Skeletal muscle cell (primary cell): ENCODE measurements at regions not wholly inside any gene's neighbourhood (a gene's known extent, or its start where the extent isn't known, plus 50 kb on each side); places are given as distances from the start of the nearest gene placed in this dataset.
"Not testable (repeated sequence)": the region's sequence is repeated elsewhere in the genome, so short reads cannot be mapped to it uniquely, and the experiment has no call there.

ENCODE experiments used
- DNase-seq: peaks from one replicate; pipeline ENCODE4 v3.0.0-alpha.2; 2010; ENCODE audit warnings: low read depth
- H3K4me3 ChIP-seq: 2 replicates; pipeline ENCODE4 v1.5.1; 2011; ENCODE audit warnings: low read depth, mild to moderate bottlenecking, control low read depth, low read length, moderate library complexity

DNA sequence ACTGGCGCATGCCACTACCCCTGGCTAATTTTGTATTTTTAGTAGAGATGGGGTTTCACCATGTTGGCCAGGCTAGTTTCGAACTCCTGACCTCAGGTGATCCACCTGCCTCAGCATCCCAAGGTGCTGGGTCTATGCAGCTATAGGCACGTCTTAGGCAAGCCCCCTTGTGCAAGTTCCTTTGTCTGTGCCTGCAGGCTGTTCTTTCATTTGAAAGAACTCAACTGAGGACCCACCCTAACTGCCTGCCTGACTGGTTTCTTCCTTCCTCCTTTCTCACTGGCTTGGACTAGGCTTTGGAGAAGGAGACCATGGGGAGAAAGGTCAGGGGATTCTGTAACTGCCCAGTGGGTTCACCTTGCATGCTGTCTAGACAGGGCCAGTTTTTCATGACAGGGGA is 361.0 kb downstream of the TYW1 start:
- H3K4me3 ChIP-seq, DNase-seq: not testable (repeated sequence)

DNA sequence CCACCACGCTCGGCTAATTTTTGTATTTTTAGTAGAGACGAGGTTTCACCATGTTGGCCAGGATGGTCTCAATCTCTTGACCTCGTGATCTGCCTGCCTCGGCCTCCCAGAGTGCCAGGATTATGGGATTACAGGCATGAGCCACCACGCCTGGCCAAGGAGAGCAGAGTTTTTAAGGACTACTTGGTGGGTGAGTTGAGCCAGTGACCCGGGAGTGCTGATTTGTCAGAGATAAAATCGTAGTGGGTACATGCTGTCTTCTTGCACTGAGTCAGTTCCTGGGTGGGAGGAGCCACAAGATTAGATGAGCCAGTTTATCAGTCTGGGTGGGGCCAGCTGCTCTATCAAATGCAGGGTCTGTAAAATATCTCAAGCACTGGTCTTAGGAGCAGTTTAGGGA is 361.7 kb downstream of the TYW1 start:
- not testable (repeated sequence) for H3K4me3 ChIP-seq, DNase-seq

DNA sequence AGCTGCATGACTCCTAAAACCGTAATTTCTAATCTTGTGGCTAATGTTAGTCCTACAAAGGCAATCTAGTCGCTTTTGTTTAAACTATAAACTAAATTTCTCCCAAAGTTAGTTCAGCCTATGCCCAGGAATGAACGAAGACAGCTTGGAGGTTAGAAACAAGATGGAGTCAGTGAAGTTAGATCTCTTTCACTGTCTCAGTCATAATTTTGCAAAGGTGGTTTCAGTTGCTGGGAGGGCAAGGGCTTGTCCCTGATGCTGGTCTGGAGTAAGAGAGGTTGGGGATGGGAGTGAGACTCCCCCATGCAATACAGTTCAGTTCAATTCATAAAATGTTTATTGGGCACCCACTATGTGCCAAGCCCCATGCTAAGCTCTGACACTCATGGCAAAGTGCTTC is 362.1 kb downstream of the TYW1 start:
- DNase-seq, H3K4me3 ChIP-seq: not testable (repeated sequence)

DNA sequence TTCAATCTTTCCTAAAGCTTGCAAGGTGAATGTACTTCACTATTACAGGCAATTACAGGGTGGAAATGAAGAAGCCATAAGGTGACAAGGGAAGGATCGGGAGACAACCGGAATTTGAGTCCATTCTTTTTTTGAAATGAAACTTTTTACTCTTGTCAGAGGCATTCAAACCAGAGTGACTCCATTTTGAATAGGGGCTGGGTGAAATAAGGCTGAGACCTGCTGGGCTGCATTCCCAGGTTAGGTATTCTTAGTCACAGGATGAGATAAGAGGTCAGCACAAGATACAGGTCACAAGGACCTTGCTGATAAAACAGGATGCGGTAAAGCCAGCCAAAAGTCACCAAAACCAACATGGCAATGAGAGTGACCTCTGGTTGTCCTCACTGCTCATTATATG is 363.3 kb downstream of the TYW1 start:
- no peak for DNase-seq
- no peak overlapping the region for H3K4me3 ChIP-seq

DNA sequence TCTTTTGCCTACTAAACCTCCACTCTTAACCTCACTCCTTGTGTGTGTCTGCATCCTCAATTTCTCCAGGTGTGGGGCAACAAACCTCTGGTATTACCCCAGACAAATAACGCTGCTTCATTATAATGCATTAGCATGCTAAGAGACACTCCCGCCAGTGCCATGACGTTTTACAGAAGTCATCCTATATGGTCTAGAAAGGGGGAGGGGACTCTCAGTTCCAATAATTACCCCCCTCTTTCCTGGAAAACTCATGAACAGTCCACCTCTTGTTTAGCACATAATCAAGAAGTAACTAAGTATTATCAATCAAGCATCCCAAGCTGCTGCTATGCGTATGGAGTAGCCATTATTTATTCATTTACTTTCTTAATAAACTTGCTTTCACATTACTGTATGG is 364.5 kb downstream of the TYW1 start:
- H3K4me3 ChIP-seq: no peak overlapping the region
- DNase-seq: no peak

DNA sequence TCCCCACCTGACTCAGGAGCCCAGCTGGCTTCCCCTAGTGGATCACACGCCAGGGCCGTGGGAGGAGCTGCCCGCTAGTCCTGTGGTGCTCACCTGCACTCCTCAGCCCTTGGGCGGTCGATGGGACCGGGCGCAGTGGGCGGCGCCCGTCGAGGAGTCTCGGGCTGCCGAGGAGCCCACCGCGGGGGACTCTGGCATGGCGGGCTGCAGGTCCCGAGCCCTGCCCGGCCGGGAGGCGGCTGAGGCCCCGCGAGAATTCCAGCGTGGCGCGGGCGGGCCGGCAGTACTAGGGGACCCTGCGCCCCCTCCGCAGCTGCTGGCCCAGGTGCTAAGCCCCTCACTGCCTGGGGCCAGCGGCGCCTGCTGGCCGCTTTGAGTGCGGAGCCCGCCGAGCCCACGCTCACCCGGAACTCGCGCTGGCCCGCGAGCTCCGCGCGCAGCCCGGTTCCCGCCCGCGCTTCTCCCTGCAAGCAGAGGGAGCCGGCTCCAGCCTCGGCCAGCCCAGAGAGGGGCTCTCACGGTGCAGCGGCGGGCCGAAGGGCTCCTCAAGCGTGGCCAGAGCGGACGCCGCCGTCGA is 367.9 kb downstream of the TYW1 start:
- no peak overlapping the region for H3K4me3 ChIP-seq
- no peak for DNase-seq

DNA sequence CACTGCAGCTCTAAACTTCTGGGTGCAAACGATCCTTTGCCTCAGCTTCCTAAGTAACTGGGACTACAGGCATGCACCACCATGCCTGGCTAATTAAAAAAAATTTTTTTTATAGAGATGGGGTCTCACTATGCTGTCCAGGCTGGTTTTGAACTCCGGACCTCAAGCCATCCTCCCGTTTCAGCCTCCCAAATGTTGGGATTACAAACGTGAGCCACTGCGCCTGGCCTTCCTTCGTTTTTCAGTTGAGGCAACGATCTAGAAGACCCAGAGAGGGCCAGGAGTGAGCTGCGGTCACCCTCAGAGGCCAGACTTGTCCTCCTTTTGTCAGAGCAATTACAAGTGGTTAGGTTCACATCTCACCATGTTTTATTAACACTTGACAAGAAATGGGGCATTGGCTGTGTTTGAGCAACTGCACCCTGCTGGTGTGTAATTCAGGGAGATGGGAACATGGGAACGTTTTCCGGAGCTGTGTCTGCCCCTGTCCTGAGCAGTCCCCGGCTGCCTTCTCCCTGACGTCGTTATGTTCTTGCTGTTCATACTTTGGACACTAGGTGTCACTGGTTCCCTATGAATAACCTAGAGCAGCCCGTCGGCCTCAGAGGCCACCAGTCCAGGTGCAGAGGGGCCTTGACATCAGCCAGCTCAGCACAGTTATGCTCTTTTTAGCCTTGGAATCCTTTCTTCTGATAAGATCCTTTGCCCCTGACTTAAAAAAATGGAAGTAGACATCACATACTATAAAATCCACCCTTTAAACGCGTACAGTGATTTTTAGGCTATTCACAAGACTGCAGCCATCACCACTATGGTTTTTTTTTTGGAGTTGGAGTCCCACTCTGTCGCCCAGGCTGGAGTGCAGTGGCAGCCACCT is 375.0 kb downstream of the TYW1 start:
- H3K4me3 ChIP-seq: no peak overlapping the region
- DNase-seq: peak; percentile 6

DNA sequence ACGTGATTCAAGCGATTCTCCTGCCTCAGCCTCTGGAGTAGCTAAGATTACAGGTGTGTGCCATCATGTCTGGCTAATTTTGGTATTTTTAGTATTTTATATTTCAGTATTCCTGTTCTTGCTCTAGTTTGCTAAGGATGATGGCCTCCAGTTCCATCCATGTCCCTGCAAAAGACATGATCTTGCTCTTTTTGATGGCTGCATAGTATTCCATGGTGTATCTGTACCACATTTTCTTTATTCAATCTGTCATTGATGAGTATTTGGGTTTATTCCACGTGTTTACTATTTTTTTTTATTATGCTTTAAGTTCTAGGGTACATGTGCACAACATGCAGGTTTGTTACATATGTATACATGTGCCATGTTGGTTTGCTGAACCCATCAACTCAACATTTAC is 376.8 kb downstream of the TYW1 start:
- DNase-seq: not testable (repeated sequence)

DNA sequence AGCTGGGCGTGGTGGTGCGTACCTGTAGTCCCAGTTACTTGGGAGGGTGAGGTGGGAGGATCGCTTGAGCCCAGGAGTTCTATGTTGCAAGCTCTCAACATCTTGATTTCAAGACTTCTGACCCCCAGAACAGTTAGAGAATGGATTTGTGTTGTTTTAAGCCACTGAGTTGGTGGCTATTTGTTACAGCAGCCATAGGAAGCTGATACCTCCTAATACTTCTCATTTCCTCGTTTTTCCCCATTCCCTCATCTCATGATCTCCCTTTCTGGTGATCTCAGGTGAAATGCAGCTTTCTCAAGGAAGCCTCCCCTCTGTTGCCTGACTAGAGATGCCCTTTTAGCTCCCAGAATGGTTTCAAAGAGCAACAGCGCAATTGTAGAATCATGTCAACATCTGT is 378.8 kb downstream of the TYW1 start:
- H3K4me3 ChIP-seq: no peak overlapping the region
- DNase-seq: no peak

More for the DNA sequence above, 376.8 kb downstream of the TYW1 start:
- H3K4me3 ChIP-seq: not testable (repeated sequence)

DNA sequence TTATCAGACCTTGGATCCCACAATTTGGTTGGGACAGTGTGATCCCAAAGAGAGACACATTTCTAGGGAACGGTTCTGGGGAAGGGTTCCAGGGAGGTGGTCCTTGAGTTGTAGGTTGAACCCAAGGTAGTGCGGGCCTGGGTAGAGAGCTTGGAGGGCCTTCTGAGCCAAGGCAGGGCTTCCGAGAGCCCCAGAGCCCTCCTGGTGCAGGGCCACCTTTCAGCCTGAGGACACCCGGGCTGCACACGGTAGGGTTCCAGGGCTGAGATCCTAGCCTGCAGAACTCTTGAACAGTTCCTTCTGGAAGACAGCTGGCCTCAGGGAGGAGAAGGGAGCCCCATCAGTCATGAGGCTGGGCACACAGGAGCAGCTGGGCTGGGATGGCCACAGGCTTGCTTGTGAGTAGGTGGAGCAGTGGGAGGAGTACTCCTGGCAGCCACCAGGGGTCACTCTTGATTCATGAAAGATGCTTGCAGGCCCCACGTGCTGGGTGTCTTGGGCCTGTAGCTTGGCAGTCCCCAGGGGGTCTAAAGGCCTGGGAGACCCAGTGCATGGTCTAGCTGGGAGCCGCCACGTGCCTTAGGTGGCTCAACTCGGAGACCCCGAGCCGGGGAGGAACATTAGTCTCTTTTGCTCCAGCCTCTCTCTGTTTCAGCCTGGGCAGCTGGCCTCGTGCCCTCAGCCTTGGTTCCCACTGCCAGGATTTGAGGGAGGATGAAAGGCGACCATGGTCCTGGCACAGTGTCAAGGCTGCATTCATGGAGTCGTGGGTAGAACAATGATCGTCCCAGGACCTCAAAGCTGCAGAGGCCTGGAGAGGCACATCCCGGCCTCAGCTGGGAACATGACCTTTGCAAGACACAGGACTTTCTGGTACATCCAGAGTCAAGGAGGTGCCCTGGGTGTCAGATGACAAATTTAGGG is 381.6 kb downstream of the TYW1 start:
- peak; percentile 10 for DNase-seq
- no peak overlapping the region for H3K4me3 ChIP-seq

DNA sequence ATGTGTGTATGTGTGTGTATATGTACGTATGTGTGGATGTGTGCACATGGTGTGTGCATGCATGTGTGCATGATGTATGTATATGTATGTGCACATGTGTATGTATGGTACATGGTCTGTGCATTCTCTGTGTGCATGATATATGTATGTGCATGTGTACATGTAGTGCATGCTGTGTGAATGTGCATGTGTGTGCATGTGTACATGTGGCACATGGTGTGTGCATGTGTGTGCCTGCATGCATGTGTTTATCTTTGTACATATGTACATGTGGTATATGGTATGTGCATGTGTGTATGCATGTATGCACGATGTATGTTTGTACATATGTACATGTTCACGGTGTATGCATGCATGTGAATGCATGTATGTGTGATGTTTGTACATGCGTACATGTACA is 383.7 kb downstream of the TYW1 start:
- H3K4me3 ChIP-seq: no peak overlapping the region
- DNase-seq: no peak

DNA sequence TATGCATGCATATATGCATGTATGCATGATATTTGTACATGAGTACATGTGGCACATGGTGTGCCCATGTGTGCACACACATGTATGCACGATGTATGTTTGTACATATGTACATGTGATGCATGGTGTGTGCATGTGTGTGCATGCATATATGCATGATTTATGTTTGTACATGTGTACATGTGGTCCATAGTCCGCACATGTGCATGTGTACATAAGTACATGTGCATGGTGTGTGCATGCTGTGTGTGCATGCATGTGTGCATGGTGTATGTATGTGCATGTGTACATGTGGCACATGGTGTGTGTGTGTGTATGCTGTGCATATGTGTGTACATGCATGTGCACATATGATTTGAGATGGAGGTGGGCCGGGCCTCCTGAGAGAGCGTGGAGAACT is 384.2 kb downstream of the TYW1 start:
- no peak overlapping the region for H3K4me3 ChIP-seq
- no peak for DNase-seq

DNA sequence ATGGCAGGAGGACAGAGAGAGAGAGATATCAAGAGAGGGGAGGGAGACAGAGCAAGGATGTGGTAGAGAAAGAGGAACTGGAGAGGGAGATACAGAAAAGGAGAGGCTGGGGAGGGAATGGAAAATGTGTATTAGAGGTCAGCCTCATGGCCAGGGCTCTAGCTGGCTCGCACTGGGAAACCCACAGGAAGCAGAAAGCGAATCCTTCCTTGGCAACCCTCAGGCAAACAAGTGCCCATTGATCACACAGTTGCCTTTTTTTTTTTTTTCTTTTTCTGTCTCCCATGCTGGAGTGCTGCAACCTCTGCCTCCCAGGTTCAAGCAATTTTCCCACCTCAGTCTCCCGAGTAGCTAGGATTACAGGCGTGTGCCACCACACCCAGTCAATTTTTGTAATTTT is 391.2 kb downstream of the TYW1 start:
- no peak overlapping the region for H3K4me3 ChIP-seq
- no peak for DNase-seq

DNA sequence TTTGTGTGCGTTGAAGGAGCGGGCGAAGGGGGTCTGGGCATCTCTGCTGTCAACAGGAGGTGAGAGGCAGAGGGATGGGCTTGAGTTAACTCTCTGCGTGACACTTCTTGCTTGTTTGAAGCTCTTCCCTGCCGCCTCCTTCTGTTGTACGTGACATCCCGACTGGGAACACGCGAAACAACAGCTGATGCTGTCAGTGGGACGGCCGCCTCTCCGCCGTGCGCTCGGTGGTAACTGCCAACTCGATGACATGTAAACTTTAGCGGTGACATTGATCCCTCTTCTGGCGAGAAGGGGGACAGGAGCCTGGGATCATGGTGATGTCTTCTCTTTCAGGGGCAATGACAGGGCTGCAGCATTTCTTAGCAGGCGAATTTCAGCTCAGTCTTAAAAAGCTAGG is 394.5 kb downstream of the TYW1 start:
- no peak overlapping the region for H3K4me3 ChIP-seq
- no peak for DNase-seq

DNA sequence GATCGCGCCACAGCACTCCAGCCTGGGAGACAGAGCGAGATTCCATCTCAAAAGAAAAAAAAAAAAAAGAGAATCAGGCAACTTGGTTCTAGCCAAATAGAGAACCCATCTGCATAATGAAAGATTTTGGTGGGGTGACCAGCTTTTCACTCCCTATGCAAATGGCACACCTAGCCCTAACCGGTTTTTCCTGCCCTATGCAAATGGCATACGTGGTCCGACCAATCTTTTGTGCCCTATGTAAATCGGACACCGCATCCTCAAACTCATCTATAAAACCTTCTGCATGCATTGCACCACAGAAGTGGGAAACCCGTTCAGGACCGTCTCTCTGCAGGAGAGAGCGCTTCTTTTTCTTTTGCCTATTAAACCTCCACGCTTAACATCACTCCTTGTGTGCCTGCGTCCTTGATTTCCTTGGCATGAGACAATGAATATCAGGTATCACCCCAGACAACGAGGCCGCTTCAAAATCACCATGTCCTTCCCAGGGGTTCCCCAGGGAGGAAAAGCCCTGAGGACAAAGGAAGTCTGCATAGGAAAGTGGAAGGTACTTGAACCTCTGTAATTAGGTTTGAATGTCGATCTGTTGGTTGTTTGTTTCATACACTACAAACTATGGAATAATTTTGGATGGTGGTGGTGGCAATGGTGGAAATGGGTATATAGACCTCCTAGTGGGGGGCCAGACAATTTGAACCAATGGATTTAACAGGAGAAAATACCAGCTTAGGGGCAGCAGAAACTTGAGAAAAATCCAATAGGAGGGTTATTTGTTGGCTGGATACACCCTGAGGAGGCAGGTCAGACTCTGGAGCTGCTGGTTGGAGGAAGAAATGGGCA is 396.2 kb downstream of the TYW1 start:
- DNase-seq: no peak

DNA sequence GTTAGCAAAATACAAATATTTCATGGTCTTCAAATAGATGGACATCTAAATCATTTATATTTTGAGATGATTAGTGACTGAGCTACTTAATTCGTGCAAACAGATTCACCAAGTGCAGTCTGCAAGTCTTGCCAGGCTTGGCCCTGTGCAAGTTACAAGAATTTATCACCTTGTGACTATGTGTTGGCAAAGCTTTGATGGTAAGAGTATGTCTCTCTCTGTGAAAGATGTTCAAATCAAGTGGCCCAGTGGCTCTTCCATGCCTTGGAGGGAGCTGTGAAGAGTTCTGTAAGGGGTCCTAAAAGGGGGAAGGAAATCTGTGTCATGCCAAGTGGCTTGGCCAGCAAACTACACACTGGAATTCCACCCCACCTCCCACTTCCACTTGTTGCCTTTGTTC is 397.3 kb downstream of the TYW1 start:
- no peak for DNase-seq
- no peak overlapping the region for H3K4me3 ChIP-seq

More for the DNA sequence above, 396.2 kb downstream of the TYW1 start:
- no peak overlapping the region for H3K4me3 ChIP-seq

DNA sequence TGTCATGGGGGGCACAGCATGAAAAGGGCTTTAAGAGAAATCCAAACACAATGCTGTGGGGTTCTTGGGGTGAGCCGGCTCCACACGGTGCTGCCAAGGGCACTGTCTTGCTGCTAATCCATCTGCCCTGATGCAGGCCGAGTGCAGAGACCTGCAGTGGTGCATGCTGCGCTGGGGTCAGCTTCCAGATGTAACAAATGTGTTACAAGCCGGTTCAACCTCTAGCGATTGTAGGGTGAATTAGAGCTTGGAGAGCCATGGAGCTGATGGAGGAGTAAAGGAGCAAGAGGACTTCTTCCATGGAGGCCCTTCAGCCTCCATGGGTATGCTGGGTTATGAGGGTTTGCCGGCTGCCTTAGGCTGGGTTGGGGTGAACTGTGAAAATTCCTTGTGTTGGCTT is 402.3 kb downstream of the TYW1 start:
- H3K4me3 ChIP-seq: no peak overlapping the region
- DNase-seq: no peak

DNA sequence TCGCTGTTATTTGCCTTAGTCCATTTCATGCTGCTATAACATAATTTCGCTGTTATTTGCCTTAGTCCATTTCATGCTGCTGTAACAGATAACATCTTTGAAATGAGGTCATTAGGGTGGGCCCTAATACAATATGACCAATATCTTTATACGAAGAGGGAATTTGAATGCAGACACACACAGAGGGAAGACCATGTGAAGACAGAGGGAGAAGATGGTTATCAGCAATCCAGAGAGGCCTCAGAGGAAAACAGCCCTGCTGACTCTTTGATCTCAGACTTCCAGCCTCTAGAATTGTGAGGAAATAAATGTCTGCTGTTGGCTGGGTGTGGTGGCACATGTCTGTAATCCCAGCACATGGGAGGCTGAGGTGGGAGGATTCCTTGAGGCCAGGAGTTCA is 404.9 kb downstream of the TYW1 start:
- no peak for DNase-seq

DNA sequence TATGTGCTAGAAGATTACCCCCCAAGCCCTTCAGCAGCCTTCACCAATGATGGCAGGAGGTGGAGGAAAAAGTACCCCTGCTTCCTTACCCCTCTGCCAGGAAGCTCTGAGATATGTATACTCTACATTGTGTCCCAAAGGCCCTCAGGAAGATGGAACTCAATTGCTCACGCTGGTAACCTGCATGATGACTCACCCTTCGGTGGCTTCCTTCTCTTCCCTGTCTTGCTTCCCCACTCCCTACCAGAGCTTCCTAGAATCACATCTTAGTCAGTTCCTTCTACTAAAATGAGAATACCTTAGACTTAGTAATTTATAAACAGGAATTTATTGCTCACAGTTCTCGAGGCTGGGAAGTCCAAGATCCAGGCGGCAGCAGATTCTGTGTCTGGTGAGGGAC is 405.6 kb downstream of the TYW1 start:
- H3K4me3 ChIP-seq: no peak overlapping the region

More for the DNA sequence above, 404.9 kb downstream of the TYW1 start:
- no peak overlapping the region for H3K4me3 ChIP-seq

More for the DNA sequence above, 405.6 kb downstream of the TYW1 start:
- no peak for DNase-seq
